SK-N-SH (cell line): ENCODE measurements at regions not wholly inside any gene's neighbourhood (a gene's known extent, or its start where the extent isn't known, plus 50 kb on each side); places are given as distances from the start of the nearest gene placed in this dataset.

Source experiments
- CTCF ChIA-PET: fragments of 300-600, 350-600 bp; formaldehyde crosslinking; extraction: SDS; loops from one replicate; lab custom pipeline; 2021; lab: Yijun Ruan, JAX
- POLR2A ChIA-PET: fragments of 350-600 bp; sonication (Branson Sonifier 250); formaldehyde crosslinking; extraction: SDS; loops from one replicate; lab custom pipeline; 2020; ENCODE audit warnings: antibody characterized with exemption, inconsistent platforms; lab: Yijun Ruan, JAX
- DNase-seq: peaks from one replicate; pipeline ENCODE4 v3.0.0; 2012
- H2AFZ ChIP-seq: fragments of 200-600 bp; sonication (generic); 2 replicates; pipeline ENCODE4 v1.8.1; 2016; ENCODE audit warnings: antibody characterized with exemption, mild to moderate bottlenecking, low read depth
- H3F3A ChIP-seq: fragments of 200-600 bp; sonication (generic); replicated peaks from 2 replicates; pipeline ENCODE3; 2016; ENCODE audit warnings: antibody characterized with exemption, mild to moderate bottlenecking; ENCODE audit not compliant: insufficient read depth
- H3K27ac ChIP-seq, 2 experiments: fragments of 200-500 bp in 1 of 2; fragments of 200-600 bp in 1 of 2; sonication (Bioruptor generic) in 1 of 2; sonication (generic), shearing (Covaris generic) in 1 of 2; 2 replicates each; pipeline versions ENCODE4 v1.5.1 to v1.6.1; 2014 to 2016; ENCODE audit warnings: low read depth in 2 of 2, inconsistent platforms in 1 of 2, low read length in 1 of 2, mild to moderate bottlenecking in 1 of 2, mixed read lengths in 1 of 2
- H3K27me3 ChIP-seq: fragments of 200-600 bp; sonication (generic), shearing (Covaris generic); 2 replicates; pipeline ENCODE4 v1.6.1; 2016; ENCODE audit warnings: mixed run types; ENCODE audit not compliant: insufficient read depth
- H3K36me3 ChIP-seq, 2 experiments: fragments of 200-500 bp in 1 of 2; fragments of 200-600 bp in 1 of 2; sonication (Bioruptor generic) in 1 of 2; sonication (generic) in 1 of 2; replicated peaks in 1 of 2; 2 replicates each; pipeline versions ENCODE3 to v1.5.1; 2014 to 2016; ENCODE audit warnings: low read length in 1 of 2, mild to moderate bottlenecking in 1 of 2; ENCODE audit not compliant: insufficient read depth in 2 of 2, control insufficient read depth in 1 of 2
- H3K4me1 ChIP-seq, 2 experiments: fragments of 200-500 bp in 1 of 2; fragments of 200-600 bp in 1 of 2; sonication (Bioruptor generic) in 1 of 2; sonication (generic), shearing (Covaris generic) in 1 of 2; 2 replicates each; pipeline versions ENCODE4 v1.5.1 to v1.6.1; 2014 to 2016; ENCODE audit warnings: low read depth in 1 of 2, low read length in 1 of 2, mixed run types in 1 of 2; ENCODE audit not compliant: insufficient read depth in 2 of 2, control insufficient read depth in 1 of 2
- H3K4me2 ChIP-seq: fragments of 200-600 bp; sonication (generic), shearing (Covaris generic); 2 replicates; pipeline ENCODE4 v1.6.1; 2017; ENCODE audit warnings: mixed run types
- H3K4me3 ChIP-seq, 2 experiments: fragments of 200-500 bp in 1 of 2; fragments of 200-600 bp in 1 of 2; sonication (Bioruptor generic) in 1 of 2; sonication (generic), shearing (Covaris generic) in 1 of 2; 2 replicates each; pipeline versions ENCODE4 v1.5.1 to v1.8.1; 2014 to 2016; ENCODE audit warnings: low read depth in 2 of 2, inconsistent platforms in 1 of 2, low read length in 1 of 2, mild to moderate bottlenecking in 1 of 2, mixed read lengths in 1 of 2, moderate library complexity in 1 of 2
- H3K79me2 ChIP-seq: fragments of 200-600 bp; sonication (generic); 2 replicates; pipeline ENCODE4 v1.8.1; 2017; ENCODE audit warnings: mild to moderate bottlenecking; ENCODE audit not compliant: insufficient read depth
- H3K9ac ChIP-seq: fragments of 200-600 bp; sonication (generic); 2 replicates; pipeline ENCODE4 v1.6.1; 2017; ENCODE audit warnings: mixed run types
- H3K9me2 ChIP-seq: fragments of 200-600 bp; sonication (generic); 2 replicates; pipeline ENCODE4 v1.6.1; 2017; ENCODE audit warnings: mixed run types
- H3K9me3 ChIP-seq: fragments of 200-600 bp; sonication (generic); 2 replicates; pipeline ENCODE4 v1.6.1; 2017; ENCODE audit warnings: mixed run types, mild to moderate bottlenecking, moderate library complexity
- H4K20me1 ChIP-seq: fragments of 200-600 bp; sonication (generic); 2 replicates; pipeline ENCODE4 v1.6.1; 2017; ENCODE audit warnings: mild to moderate bottlenecking, mixed run types; ENCODE audit not compliant: insufficient read depth
- ELF1 ChIP-seq: IDR thresholded peaks from 2 replicates; pipeline ENCODE4 v1.4.0; 2012
- EZH2phosphoT487 ChIP-seq: fragments of 200-600 bp; sonication (generic); IDR thresholded peaks from 2 replicates; pipeline ENCODE4 v1.6.1; 2017; ENCODE audit warnings: low read depth, mixed run types, mild to moderate bottlenecking, antibody characterized with exemption, moderate library complexity, borderline replicate concordance
- FOXJ3 ChIP-seq: sonication (generic); formaldehyde crosslinking; IDR thresholded peaks from 2 replicates; pipeline ENCODE4 v1.5.1; 2020; ENCODE audit warnings: mild to moderate bottlenecking, missing genetic modification reagents
- FOXM1 ChIP-seq: IDR thresholded peaks from 2 replicates; pipeline ENCODE4 v1.4.0; 2012; ENCODE audit warnings: low read depth, mild to moderate bottlenecking
- GATA2 ChIP-seq: sonication (generic); formaldehyde crosslinking; IDR thresholded peaks from 2 replicates; pipeline ENCODE4 v1.5.0; 2020; ENCODE audit warnings: mild to moderate bottlenecking, missing genetic modification reagents
- NFIC ChIP-seq: IDR thresholded peaks from 2 replicates; pipeline ENCODE4 v1.4.0; 2012; ENCODE audit warnings: borderline replicate concordance
- RAD21 ChIP-seq: IDR thresholded peaks from 2 replicates; pipeline ENCODE4 v1.6.1; 2012; ENCODE audit warnings: mild to moderate bottlenecking, low read length
- RCOR1 ChIP-seq: fragments of 150-350 bp; IDR thresholded peaks from 2 replicates; pipeline ENCODE4 v1.6.1; 2017; ENCODE audit warnings: antibody characterized with exemption, low read length
- REST ChIP-seq: IDR thresholded peaks from 2 replicates; pipeline ENCODE4 v1.6.1; 2012; ENCODE audit warnings: mild to moderate bottlenecking, low read depth, low read length, moderate library complexity
- RXRA ChIP-seq: IDR thresholded peaks from 2 replicates; pipeline ENCODE4 v1.4.0; 2012; ENCODE audit warnings: low read depth, mild to moderate bottlenecking, borderline replicate concordance
- SIN3A ChIP-seq: IDR thresholded peaks from 2 replicates; pipeline ENCODE4 v1.6.1; 2012; ENCODE audit warnings: low read depth, mild to moderate bottlenecking, low read length, moderate library complexity, borderline replicate concordance
- TCF12 ChIP-seq: IDR thresholded peaks from 2 replicates; pipeline ENCODE4 v1.4.0; 2012
- TEAD4 ChIP-seq: IDR thresholded peaks from 2 replicates; pipeline ENCODE4 v1.4.0; 2012; ENCODE audit warnings: mild to moderate bottlenecking, borderline replicate concordance; ENCODE audit not compliant: insufficient read depth
- WGBS: methylation state at CpG from one replicate; pipeline ENCODE4 v1.1.6; 2017; ENCODE audit warnings: low lambda C conversion rate; 5-methylcytosine and 5-hydroxymethylcytosine counted together
- TF ChIP-seq, protein P1 (sequence below): fragments of 150-350 bp; IDR thresholded peaks from 2 replicates; pipeline ENCODE4 v1.6.1; 2017; ENCODE audit warnings: antibody characterized with exemption, low read length, low read depth, borderline replicate concordance
- TF ChIP-seq, protein P2 (sequence below): fragments of 200-600 bp; sonication (generic); IDR thresholded peaks from 2 replicates; pipeline ENCODE4 v1.6.1; 2017; ENCODE audit warnings: antibody characterized with exemption, mild to moderate bottlenecking, moderate library complexity
- TF ChIP-seq, protein P3 (sequence below): IDR thresholded peaks from 2 replicates; pipeline ENCODE4 v1.4.0; 2012; ENCODE audit warnings: low read depth, borderline replicate concordance

- TF ChIP-seq FOXJ3 (CRISPR knock-in tag) (no peak), NFIC (no peak), GATA2 (CRISPR knock-in tag) (no peak), FOXM1 (no peak), REST (no peak), ELF1 (no peak), TEAD4 (no peak), RXRA (no peak), EZH2phosphoT487 (no peak), RCOR1 (no peak), RAD21 (no peak), SIN3A (no peak), TCF12 (no peak)
- TF ChIP-seq, protein P1, sequence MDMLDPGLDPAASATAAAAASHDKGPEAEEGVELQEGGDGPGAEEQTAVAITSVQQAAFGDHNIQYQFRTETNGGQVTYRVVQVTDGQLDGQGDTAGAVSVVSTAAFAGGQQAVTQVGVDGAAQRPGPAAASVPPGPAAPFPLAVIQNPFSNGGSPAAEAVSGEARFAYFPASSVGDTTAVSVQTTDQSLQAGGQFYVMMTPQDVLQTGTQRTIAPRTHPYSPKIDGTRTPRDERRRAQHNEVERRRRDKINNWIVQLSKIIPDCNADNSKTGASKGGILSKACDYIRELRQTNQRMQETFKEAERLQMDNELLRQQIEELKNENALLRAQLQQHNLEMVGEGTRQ, result no peak
- TF ChIP-seq, protein P2, sequence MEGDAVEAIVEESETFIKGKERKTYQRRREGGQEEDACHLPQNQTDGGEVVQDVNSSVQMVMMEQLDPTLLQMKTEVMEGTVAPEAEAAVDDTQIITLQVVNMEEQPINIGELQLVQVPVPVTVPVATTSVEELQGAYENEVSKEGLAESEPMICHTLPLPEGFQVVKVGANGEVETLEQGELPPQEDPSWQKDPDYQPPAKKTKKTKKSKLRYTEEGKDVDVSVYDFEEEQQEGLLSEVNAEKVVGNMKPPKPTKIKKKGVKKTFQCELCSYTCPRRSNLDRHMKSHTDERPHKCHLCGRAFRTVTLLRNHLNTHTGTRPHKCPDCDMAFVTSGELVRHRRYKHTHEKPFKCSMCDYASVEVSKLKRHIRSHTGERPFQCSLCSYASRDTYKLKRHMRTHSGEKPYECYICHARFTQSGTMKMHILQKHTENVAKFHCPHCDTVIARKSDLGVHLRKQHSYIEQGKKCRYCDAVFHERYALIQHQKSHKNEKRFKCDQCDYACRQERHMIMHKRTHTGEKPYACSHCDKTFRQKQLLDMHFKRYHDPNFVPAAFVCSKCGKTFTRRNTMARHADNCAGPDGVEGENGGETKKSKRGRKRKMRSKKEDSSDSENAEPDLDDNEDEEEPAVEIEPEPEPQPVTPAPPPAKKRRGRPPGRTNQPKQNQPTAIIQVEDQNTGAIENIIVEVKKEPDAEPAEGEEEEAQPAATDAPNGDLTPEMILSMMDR, result no peak
- TF ChIP-seq, protein P3, sequence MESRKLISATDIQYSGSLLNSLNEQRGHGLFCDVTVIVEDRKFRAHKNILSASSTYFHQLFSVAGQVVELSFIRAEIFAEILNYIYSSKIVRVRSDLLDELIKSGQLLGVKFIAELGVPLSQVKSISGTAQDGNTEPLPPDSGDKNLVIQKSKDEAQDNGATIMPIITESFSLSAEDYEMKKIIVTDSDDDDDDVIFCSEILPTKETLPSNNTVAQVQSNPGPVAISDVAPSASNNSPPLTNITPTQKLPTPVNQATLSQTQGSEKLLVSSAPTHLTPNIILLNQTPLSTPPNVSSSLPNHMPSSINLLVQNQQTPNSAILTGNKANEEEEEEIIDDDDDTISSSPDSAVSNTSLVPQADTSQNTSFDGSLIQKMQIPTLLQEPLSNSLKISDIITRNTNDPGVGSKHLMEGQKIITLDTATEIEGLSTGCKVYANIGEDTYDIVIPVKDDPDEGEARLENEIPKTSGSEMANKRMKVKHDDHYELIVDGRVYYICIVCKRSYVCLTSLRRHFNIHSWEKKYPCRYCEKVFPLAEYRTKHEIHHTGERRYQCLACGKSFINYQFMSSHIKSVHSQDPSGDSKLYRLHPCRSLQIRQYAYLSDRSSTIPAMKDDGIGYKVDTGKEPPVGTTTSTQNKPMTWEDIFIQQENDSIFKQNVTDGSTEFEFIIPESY, result no peak
- H3F3A ChIP-seq, result no peaks in the 10 kb centered on the region
- POLR2A ChIA-PET, result no interaction called here
- H3K79me2 ChIP-seq, result no peaks in the 10 kb centered on the region
- no peak overlapping the region for H3K4me2 ChIP-seq
- no peak overlapping the region for H3K4me3 ChIP-seq
- no peak overlapping the region for H3K27ac ChIP-seq
- no peak overlapping the region for H3K9ac ChIP-seq
- 26% methylated on average over 6 of the region's 7 CpGs for WGBS
- no peak overlapping the region for H2AFZ ChIP-seq
- no peak for DNase-seq
- CTCF ChIA-PET, result interaction anchor here (0.6 to 1.4 kb wide), 2 partner anchors 11 to 324 kb away, joined by 3 read pairs; no protein-coding TSS in a partner anchor
- H3K9me2 ChIP-seq, result no peaks in the 10 kb centered on the region
- no peaks in the 10 kb centered on the region for H3K9me3 ChIP-seq
- H4K20me1 ChIP-seq, result no peaks in the 10 kb centered on the region
- H3K4me1 ChIP-seq, result no peaks in the 10 kb centered on the region; a peak in 1 of 4 replicates
- H3K36me3 ChIP-seq, result no peaks in the 10 kb centered on the region
- no peaks in the 10 kb centered on the region for H3K27me3 ChIP-seq
Observed at GRCh38 chr18:24704946-24705630, 244.7 kb downstream of the HRH4 start.
